Muscle layer of duodenum (tissue), 2 donors: ENCODE measurements at regions not wholly inside any gene's neighbourhood (a gene's known extent, or its start where the extent isn't known, plus 50 kb on each side); places are given as distances from the start of the nearest gene placed in this dataset.
"Not testable (repeated sequence)": the region's sequence is repeated elsewhere in the genome, so short reads cannot be mapped to it uniquely, and the experiment has no call there.

ENCODE experiments used
- H3K27ac ChIP-seq: one replicate; pipeline ENCODE4 v1.7.0; 2013; ENCODE audit warnings: mild to moderate bottlenecking, low read length
- H3K27me3 ChIP-seq: one replicate; pipeline ENCODE4 v1.7.0; 2013; ENCODE audit warnings: low read depth, mild to moderate bottlenecking, control low read depth, low read length
- H3K36me3 ChIP-seq, 2 donors: one replicate each; pipeline ENCODE4 v1.7.0; 2013; ENCODE audit warnings: low read length in 2 of 2, control low read depth in 1 of 2, mild to moderate bottlenecking in 1 of 2; ENCODE audit not compliant: insufficient read depth in 2 of 2, control insufficient read depth in 1 of 2
- H3K4me1 ChIP-seq, 2 donors: one replicate each; pipeline ENCODE4 v1.7.0; 2013; ENCODE audit warnings: low read length in 2 of 2, mild to moderate bottlenecking in 2 of 2, control low read depth in 1 of 2, moderate library complexity in 1 of 2; ENCODE audit not compliant: insufficient read depth in 2 of 2, control insufficient read depth in 1 of 2
- H3K4me3 ChIP-seq, 2 donors: one replicate each; pipeline ENCODE4 v1.7.0; 2013; ENCODE audit warnings: low read length in 2 of 2, low read depth in 1 of 2, mild to moderate bottlenecking in 1 of 2
- H3K9me3 ChIP-seq, 2 donors: one replicate each; pipeline ENCODE4 v1.7.0; 2013; ENCODE audit warnings: low read length in 2 of 2, control low read depth in 1 of 2, mild to moderate bottlenecking in 1 of 2; ENCODE audit not compliant: control insufficient read depth in 1 of 2
- donor health status: healthy.

GRCh38 chr13:54004026-54004699, 975.5 kb downstream of the OLFM4 start:
- H3K4me3 ChIP-seq, result no peak overlapping the region
- no peaks in the 10 kb centered on the region for H3K4me1 ChIP-seq
- no peaks in the 10 kb centered on the region for H3K9me3 ChIP-seq
- no peaks in the 10 kb centered on the region for H3K27me3 ChIP-seq
- no peaks in the 10 kb centered on the region for H3K36me3 ChIP-seq
- no peak overlapping the region for H3K27ac ChIP-seq

DNA sequence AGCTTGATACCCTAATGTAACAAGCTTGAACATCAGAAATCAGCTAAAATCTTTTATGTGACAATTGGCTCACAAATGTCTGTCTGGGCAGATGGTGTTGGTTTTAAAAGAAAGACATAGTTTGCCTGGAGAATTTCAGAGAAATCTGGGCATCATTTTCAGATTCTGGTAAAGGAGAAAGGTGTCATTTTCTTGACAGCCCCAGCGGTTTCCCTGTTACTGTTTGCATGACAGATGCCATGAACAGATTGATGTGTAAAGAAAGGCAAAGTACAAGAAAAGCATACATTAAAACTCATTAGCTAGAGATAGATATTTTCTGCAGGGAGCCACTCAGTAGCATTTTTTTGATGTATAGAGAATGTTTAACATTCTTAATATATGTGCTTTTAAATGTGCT, 987.9 kb downstream of the OLFM4 start:
- Histone ChIP-seq H3K4me1 (no peaks in the 10 kb centered on the region), H3K36me3 (no peaks in the 10 kb centered on the region), H3K4me3 (no peak overlapping the region), H3K27ac (no peak overlapping the region), H3K9me3 (no peaks in the 10 kb centered on the region), H3K27me3 (no peaks in the 10 kb centered on the region)

DNA sequence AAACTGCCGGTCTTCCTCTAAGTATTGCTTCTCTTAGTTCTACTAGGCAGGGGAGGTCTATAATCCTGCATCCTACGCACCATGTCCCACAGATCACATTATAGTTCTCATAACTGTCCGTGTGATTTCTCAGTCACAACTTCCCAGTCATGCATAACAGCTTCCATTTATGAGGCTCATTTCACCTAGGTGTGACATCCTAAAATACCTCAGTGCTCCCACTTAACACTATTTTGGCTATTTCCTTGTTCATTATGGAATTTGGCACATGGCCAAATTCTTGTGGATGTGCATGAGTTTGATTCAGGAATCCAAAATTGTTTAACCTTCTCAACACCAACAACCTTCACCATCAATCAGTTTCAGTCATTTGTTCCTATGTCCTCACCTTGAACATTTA, 989.9 kb downstream of the OLFM4 start:
- Histone ChIP-seq H3K36me3 (no peaks in the 10 kb centered on the region), H3K4me1 (no peaks in the 10 kb centered on the region), H3K9me3 (no peaks in the 10 kb centered on the region), H3K27me3 (no peaks in the 10 kb centered on the region), H3K4me3 (no peak overlapping the region), H3K27ac (no peak overlapping the region)

DNA sequence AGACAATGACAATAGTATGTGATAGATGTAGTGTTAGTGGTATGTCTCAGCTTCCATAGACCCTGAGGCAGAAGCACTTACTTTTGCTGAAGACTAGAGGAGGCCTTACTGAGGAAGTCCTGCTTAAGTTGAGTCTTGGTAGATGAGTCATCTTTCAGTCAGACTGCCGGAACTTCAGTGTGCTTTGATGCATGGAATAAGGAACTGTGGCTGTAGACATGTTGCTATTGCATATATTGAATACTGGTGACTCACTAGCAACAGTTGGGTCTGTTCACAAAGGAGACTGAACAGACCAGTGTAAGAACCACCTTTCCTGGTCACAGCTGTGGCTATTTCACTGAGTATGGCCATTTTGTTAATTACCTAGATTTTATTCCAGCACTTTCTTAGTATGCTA, 1000.6 kb downstream of the OLFM4 start:
- H3K4me3 ChIP-seq, result no peak overlapping the region
- no peak overlapping the region for H3K27ac ChIP-seq
- no peaks in the 10 kb centered on the region for H3K36me3 ChIP-seq
- H3K4me1 ChIP-seq, result no peaks in the 10 kb centered on the region
- H3K27me3 ChIP-seq, result no peaks in the 10 kb centered on the region
- peaks cover 0 to 5% of the 10 kb centered on the region in 2 donors for H3K9me3 ChIP-seq

- H3K9me3 ChIP-seq, result peaks cover 0 to 5% of the 10 kb centered on the region in 2 donors
- no peak overlapping the region for H3K27ac ChIP-seq
- H3K4me3 ChIP-seq, result no peak overlapping the region
Measured at GRCh38 chr13:54029720-54030119, 1001.1 kb downstream of the OLFM4 start.

DNA sequence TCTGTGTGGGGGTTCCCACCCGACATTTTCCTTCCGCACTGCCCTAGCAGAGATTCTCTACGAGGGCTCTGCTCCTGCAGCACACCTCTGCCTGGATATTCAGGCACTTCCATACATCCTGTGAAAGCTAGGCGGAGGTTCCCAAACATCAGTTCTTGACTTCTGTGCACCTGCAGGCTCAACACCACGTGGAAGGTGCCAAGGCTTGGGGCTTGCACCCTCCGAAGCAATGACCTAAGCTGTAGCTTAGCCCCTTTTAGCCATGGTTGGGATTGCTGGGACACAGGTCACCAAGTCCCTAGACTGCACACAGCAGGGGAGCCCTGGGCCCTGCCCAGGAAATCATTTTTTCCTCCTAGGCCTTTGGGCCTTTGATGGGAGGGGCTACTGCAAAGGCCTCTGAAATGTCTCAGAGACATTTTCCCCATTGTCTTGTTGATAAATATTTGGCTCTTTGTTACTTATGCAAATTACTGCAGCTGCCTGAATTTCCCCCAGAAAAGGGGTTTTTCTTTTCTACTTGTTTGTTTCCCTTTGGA, 1004.8 kb downstream of the OLFM4 start:
- H3K36me3 ChIP-seq, result no peaks in the 10 kb centered on the region
- no peak overlapping the region for H3K27ac ChIP-seq
- H3K4me1 ChIP-seq, result no peaks in the 10 kb centered on the region
- no peaks in the 10 kb centered on the region for H3K27me3 ChIP-seq
- no peaks in the 10 kb centered on the region for H3K9me3 ChIP-seq
- H3K4me3 ChIP-seq, result no peak overlapping the region

More at GRCh38 chr13:54029720-54030119, 1001.1 kb downstream of the OLFM4 start:
- Histone ChIP-seq H3K36me3 (no peaks in the 10 kb centered on the region), H3K27me3 (no peaks in the 10 kb centered on the region), H3K4me1 (no peaks in the 10 kb centered on the region)

- H3K27me3 ChIP-seq, result no peaks in the 10 kb centered on the region
- no peak overlapping the region for H3K4me3 ChIP-seq
- H3K36me3 ChIP-seq, result no peaks in the 10 kb centered on the region
- H3K27ac ChIP-seq, result no peak overlapping the region
- no peaks in the 10 kb centered on the region for H3K4me1 ChIP-seq
- no peaks in the 10 kb centered on the region for H3K9me3 ChIP-seq
Measured at GRCh38 chr13:54034047-54034446, 1005.4 kb downstream of the OLFM4 start.

DNA sequence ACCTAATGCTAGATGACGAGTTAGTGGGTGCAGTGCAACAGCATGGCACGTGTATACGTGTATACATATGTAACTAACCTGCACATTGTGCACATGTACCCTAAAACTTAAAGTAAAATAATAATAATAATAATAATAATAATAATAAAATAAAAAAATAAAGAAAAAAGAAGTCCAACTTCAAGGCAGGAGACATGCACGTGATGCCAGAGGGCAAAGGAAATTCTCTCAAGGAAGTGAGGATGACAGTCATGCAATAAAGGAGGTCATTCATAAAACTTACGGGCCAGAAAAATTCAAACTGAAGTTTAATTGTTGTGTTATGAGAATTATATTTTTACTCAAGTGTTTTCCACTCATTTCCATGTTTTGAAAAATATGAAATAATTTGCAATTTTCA, 1028.8 kb downstream of the OLFM4 start:
- not testable (repeated sequence) for H3K27me3 ChIP-seq, H3K9me3 ChIP-seq, H3K36me3 ChIP-seq, H3K4me1 ChIP-seq, H3K27ac ChIP-seq, H3K4me3 ChIP-seq

GRCh38 chr13:54069958-54070357, 1041.3 kb downstream of the OLFM4 start:
- H3K9me3 ChIP-seq, H3K27me3 ChIP-seq, H3K4me3 ChIP-seq, H3K36me3 ChIP-seq, H3K4me1 ChIP-seq, H3K27ac ChIP-seq: not testable (repeated sequence)

DNA sequence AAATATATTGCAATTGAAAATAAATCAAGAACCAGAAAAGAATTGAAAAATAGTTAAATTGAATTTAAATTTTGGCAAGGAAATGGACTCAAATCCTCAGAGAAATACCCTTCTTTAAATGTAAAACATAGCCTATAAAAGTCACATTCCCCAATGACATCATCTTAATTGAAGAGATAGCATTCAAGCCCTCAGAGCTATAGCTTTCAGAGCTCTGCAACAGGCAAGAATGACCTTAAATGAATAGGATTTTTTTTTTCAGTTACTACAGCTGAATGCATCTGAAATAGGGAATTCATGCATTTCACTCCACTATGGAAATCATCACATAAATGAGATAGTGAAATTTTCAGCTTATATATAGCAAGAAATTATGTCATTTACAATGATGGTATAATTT, 1049.0 kb downstream of the OLFM4 start:
- H3K4me3 ChIP-seq, result no peak overlapping the region
- no peaks in the 10 kb centered on the region for H3K36me3 ChIP-seq
- H3K4me1 ChIP-seq, result no peaks in the 10 kb centered on the region
- H3K27me3 ChIP-seq, result no peaks in the 10 kb centered on the region
- H3K9me3 ChIP-seq, result peaks cover 0 to 8% of the 10 kb centered on the region in 2 donors
- H3K27ac ChIP-seq, result no peak overlapping the region

DNA sequence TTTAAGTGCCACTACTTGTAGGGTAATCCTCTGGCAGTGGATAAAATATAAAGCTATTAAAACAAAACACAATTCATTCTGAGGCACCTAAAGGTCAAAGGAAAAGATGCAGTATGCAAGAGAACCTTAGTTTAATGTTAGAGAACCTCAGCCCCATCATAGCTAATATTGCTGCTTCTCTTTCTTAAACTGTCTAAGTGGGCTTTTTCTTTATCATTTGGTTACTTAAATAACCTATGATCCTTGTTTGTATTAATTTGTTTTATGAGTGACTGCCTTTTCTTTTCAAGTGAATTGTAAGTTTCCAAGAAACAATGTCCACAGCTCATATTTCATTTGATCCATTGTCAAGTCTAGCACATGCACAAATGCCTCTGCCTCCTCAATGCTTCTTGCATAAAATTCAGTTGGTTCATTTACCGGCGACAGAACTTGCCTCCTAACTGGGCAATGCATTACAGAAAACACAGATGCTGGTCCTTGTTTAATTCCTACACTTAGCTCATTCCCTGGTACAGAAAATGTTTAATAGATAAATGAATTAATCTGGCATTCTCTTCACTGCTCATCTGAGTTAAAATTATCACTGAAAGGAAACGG, 1049.8 kb downstream of the OLFM4 start:
- H3K27me3 ChIP-seq, result no peaks in the 10 kb centered on the region
- no peak overlapping the region for H3K4me3 ChIP-seq
- no peaks in the 10 kb centered on the region for H3K36me3 ChIP-seq
- no peak overlapping the region for H3K27ac ChIP-seq
- H3K4me1 ChIP-seq, result no peaks in the 10 kb centered on the region
- peaks cover 0 to 8% of the 10 kb centered on the region in 2 donors for H3K9me3 ChIP-seq

DNA sequence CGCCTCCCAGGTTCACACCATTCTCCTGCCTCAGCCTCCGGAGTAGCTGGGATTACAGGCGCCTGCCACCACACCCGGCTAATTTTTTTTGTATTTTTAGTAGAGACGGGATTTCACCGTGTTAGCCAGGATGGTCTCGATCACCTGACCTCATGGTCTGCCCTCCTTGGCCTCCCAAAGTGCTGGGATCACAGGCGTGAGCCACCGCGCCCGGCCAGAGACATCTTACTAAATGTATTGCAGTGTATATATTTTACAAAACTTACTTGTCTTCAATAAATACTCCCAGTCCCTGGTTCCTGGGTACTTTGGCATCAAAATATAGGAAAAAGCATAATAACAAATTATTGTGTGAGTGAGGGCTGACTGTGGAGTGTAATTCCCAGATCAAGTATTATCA, 1053.7 kb downstream of the OLFM4 start:
- not testable (repeated sequence) for H3K4me3 ChIP-seq, H3K27me3 ChIP-seq, H3K4me1 ChIP-seq, H3K9me3 ChIP-seq, H3K27ac ChIP-seq, H3K36me3 ChIP-seq
